D721Med (cell line): ENCODE measurements at regions not wholly inside any gene's neighbourhood (a gene's known extent, or its start where the extent isn't known, plus 50 kb on each side); places are given as distances from the start of the nearest gene placed in this dataset.
A peak's percentile ranks its signal among the peaks of the same experiment; 100 is the strongest.

Experiments
- DNase-seq: peaks from one replicate; pipeline ENCODE4 v3.0.0; 2011; ENCODE audit warnings: low spot score; ENCODE audit not compliant: insufficient read length
- FAIRE-seq: peaks from 2 replicates; lab custom pipeline; 2011; peaks lifted over from hg19 to GRCh38; lab: Jason Lieb, UNC
- TF ChIP-seq, protein P1 (sequence below): IDR thresholded peaks from 2 replicates; pipeline ENCODE4 v1.5.1; 2012; ENCODE audit warnings: mild to moderate bottlenecking, control low read depth; ENCODE audit not compliant: insufficient read depth; ENCODE audit errors: missing control alignments

DNA sequence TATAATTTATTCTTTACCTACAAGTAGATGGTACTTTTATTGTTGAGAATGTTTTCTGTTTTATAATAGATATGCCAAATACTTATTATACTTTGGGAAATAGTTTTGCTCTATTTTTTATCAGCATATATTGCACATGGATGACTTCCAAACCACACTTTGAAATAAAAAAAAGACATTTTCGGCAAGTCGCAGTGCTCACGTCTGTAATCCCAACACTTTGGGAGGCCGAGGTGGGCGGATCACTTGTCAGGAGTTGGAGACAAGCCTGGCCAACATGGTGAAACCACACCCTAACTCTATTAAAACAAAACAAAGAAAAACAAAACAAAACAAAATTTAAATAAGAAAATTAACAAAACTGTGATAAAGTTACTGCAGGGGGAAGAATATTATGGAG lies 983.9 kb upstream of the CNTN5 start:
- TF ChIP-seq, protein P1, sequence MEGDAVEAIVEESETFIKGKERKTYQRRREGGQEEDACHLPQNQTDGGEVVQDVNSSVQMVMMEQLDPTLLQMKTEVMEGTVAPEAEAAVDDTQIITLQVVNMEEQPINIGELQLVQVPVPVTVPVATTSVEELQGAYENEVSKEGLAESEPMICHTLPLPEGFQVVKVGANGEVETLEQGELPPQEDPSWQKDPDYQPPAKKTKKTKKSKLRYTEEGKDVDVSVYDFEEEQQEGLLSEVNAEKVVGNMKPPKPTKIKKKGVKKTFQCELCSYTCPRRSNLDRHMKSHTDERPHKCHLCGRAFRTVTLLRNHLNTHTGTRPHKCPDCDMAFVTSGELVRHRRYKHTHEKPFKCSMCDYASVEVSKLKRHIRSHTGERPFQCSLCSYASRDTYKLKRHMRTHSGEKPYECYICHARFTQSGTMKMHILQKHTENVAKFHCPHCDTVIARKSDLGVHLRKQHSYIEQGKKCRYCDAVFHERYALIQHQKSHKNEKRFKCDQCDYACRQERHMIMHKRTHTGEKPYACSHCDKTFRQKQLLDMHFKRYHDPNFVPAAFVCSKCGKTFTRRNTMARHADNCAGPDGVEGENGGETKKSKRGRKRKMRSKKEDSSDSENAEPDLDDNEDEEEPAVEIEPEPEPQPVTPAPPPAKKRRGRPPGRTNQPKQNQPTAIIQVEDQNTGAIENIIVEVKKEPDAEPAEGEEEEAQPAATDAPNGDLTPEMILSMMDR = no peak
- no peak for FAIRE-seq
- no peak for DNase-seq

DNA sequence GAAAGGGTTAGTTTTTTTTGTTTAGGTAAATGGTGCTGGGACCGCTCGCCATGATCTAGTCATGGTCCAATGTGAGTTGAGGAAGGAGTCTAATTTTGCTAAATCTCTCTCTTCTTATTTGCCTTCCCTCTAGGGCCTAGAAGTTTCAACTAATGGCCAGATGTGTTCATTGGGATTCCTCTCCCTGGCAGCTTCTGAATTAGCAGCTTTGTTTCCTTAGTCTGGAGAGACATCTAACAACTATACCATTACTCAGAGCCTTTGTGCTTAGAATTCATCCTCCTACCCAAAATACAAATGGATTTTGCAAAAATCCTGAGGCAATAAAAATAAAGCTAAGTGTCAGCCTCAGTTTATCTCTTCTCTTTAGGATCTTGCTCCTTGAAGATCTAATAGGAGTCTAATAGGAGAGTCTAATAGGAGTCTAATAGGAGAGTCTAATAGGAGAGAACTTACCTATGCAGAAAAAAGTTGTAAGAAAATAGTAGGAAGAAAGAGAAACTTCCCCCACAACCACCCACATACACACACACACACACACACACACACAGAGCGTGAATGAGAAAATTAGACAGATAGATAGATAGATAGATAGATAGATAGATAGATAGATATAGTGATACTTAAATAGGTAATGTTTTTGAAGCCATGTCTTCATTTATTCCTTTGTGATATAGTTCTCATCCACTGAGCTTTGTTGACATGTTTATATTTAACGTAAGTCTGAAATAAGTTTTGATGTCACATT lies 980.5 kb upstream of the CNTN5 start:
- FAIRE-seq = no peak
- TF ChIP-seq, protein P1 = no peak
- no peak for DNase-seq

DNA sequence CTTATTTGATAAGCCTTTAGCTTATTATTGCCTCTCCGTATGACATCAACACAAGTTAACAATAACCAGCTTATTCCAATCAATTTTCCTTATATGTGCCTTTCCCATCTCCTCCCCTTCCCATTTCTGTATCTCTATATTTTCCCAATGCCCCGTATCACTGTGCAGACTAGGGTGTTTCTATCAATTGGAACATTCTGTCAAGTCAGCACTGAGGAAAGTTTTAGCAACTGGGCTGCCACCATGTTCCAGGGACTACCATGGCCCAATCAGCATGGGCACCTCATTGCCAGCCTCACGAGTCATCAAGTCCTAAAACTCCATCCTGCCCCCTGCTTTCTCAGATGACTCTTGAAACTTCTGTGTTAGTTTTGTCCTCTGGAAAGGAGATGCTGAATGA lies 973.1 kb upstream of the CNTN5 start:
- no peak for DNase-seq
- no peak for FAIRE-seq
- TF ChIP-seq, protein P1 = no peak

DNA sequence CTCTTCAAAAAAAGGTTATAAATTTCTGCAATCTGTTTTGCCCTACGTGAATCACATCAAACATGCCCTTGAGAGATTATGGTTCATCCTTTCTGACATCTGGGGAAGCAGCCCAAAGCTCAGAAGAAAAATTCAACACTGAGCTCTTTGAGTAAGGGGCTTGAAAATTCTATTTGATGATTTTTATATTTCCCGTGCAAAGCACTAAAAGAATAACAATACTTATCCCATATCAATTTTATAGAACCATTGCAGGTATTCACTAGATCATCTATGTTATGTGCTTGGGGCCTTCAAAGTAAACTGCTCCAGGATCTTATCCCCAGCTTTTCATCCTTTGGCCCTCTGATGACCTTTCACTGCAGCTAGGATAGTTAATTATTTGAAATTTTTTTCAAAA lies 966.9 kb upstream of the CNTN5 start:
- TF ChIP-seq, protein P1 = no peak
- no peak for FAIRE-seq
- no peak for DNase-seq

DNA sequence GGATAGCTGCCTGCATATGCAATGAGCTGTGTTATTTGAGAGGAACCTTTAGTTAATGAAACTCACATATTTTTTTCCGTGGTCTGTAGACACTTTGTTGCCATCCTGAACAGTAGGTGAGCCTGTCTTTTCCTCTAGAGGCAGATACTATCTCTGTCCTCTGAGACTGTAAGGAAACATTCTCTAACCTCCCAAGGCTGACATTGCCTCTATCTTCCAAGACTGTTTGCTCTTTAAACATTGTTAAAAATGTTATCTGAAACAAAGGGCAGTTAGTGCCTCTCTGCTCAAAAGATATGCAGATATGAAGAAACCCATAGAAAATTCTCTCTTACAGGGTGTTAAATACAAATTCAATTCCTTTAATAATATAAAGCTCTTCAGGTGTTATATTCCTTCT lies 963.8 kb upstream of the CNTN5 start:
- TF ChIP-seq, protein P1 = no peak
- DNase-seq = no peak
- peak; percentile 29 for FAIRE-seq

DNA sequence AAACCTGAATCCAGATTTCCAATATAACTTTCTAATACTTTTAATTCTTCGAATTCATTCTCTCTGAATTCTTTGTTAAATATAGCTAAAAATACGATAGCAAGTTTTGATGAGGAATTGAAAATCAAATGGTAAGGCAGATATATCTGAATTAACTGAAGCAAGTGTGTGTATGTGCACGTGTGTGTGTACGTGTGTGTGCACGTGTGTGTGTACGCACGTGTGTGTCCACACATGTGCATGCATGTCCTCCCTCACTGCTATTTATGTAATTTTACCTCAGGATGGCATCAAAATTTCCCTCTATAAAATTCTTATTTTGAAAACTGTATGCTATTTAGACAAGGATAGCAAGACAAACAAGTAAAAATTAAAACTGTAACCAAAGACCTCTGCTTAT lies 961.3 kb upstream of the CNTN5 start:
- TF ChIP-seq, protein P1 = no peak
- FAIRE-seq (no peak), DNase-seq (no peak)

DNA sequence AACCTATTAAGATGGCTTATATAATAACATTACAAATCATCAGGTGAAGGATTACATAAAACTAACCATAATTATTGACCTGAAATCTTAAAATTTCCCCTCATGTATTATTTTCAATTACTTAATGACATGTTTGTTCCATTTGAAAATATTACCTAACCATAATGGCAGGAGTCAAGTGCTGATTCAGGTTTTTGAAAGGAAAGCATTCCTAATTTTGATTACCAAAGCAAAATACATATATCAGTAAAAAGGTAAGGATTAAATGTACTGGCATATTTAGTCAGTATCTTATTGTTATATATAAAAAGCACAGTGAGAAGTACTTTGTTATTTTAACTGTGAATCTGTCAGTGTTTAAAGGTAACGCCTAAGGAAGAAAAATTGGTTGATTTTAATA lies 960.0 kb upstream of the CNTN5 start:
- DNase-seq (no peak), FAIRE-seq (no peak)
- TF ChIP-seq, protein P1 = no peak
